Hematopoietic multipotent progenitor cell treated with erythropoietin and hydrocortisone succinate and interleukin-3 and kit ligand, for 6 days (in vitro differentiated cells): ENCODE measurements at regions not wholly inside any gene's neighbourhood (a gene's known extent, or its start where the extent isn't known, plus 50 kb on each side); places are given as distances from the start of the nearest gene placed in this dataset.

Experiments used
- DNase-seq: peaks from one replicate; pipeline ENCODE4 v3.0.0-alpha.2; 2015

- no peak for DNase-seq
Measured at GRCh38 chr6:170053966-170054661, 236.8 kb downstream of the DLL1 start.

DNA sequence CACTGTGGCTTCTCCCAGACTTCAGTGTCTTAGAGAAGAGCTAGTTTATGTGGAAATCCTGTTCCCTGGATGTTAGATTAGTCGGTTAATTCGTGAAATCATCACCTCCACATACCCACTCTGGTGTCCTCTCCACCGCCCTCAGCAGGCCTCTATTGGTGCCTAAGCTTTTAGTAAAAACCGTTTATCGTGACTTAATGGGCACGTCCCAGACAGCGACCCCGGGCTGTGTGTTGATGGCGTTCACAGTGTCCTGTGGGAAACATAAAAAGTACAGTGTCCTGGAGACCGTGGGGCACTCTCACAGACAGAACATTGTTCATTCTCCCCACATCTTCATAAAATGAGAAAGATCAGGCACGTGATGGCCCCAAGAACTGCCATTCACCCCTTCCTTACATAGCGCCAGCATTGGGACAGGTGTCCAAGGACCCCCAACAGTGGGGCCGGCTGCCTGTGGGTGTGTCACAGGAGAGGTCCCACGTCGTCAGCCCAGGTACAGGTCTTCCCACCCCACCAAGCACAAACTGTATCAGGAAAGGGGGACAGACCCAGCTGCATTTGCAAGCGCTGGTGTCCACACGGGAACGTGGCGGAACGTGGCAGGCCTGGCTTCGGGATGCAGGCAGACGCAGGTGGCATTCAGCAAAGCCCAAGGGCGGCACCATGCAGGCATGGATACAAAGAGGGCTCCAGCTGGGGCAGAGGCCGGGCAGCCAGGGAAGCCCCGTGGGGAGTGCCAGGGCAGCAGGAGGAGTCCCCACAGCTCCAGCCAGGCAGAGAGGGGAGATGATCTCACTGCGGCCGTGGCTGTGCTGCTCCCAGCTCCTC is 237.7 kb downstream of the DLL1 start:
- DNase-seq = no peak

DNA sequence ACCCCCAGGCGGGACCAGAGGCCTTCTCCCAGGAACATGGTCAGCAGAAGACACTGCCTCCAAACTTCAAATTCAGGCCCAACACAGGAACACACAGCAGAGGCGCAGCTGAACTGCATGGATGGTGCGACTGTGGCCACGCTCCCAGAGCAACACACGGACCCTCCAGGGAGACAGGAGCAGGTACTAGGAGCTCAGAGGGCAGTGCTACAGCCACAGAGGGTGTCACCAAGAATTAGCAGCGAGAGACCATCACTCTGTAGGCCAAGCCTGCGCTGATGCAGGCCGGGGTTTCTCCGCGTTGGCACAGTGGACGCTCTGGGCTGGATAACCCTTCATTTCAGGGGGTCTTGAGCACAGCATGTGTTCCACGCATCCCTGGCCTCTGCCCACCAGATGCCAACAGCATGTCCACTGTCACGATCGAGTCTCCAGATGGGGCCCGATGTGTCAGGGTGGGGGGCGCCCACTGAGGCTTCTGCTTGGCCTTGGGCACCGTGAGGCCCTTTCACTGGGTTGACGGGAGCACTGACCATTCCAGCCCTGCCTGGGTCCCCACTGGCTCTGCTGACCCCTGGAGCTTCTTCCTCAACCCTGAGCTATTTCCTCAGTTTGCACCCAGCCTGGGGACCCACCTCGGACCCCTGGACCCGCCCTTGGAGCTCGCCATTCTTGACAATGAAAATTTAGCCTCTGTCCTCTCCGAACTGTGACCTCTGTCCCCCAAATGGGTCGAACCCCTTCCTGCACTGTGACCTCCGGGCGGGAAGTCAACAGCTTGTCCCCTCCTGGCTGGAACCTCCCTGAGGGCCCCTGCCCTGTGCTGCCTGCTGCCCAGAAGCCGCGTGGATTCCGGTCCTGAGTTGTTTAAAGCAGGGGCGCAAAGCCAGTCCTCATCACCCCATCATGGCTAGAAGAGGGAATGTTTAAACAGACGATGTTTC is 239.4 kb downstream of the DLL1 start:
- no peak for DNase-seq

- DNase-seq = no peak
Measured at GRCh38 chr6:170050591-170051041, 240.3 kb downstream of the DLL1 start.

- no peak for DNase-seq
Measured at GRCh38 chr6:170049641-170050561, 241.0 kb downstream of the DLL1 start.

DNA sequence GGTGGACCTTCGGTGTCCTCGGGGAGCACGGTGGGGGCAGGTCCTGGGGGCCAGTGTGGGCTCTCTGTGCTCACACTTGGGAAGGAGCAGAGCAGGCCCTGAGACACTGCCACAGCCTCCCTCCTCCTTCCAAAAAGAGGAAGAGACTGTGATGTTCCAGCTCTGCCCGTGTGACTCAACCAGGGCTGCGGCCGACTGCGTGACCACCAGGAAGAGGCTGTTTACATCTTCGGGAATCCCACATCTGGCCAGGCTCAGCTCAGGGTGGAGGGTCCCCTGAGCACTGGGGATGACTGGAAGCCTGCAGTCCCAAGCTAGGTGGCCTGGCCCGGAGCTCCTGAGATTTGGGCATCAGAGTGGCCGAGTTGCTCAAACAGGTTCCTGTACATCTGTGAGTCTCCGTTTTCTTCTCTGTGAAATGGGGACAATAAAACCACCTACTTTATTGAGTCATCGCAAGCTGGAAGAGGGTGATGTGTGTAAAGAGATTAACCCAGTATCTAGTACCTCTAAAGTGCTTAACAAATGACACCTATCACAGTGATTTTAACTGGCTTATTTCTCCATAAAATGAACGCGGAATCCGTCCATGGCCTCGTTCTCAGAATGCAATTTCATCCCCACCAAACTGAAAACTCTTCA is 242.1 kb downstream of the DLL1 start:
- peak; percentile 27 for DNase-seq

- DNase-seq = no peak
Measured at GRCh38 chr6:170047823-170048222, 243.1 kb downstream of the DLL1 start.

- DNase-seq = no peak
Measured at GRCh38 chr6:170046791-170047626, 243.9 kb downstream of the DLL1 start.

DNA sequence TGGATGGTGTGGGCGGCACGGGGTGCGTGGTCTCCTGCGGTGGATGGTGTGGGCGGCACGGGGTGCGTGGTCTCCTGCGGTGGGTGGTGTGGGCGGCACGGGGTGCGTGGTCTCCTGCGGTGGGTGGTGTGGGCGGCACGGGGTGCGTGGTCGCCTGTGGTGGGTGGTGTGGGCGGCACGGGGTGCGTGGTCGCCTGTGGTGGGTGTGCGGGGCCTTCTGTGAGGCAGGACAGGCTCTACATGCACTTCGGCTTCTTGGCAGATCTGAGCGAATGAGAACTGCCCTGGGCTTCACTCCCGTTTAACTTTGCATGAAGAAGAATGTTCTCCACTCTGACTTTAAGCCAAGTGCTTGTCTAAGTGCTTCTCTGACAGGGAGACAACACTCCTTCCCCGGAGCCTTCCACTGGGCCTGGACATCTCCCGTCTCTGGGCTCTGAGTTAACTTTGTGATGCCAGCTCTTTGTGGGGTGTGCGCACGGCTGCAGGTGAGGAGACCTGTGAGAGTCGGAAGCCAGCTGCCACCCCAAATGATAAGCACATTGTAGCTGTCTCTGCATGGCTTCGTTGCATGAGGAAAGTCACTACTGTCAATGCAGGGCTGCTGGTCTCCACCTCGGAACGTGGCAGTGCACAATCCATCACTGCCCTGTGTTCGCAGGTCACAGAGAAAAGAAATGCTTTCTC is 244.8 kb downstream of the DLL1 start:
- no peak for DNase-seq

GRCh38 chr6:170045563-170045960 is 245.3 kb downstream of the DLL1 start:
- DNase-seq = no peak

DNA sequence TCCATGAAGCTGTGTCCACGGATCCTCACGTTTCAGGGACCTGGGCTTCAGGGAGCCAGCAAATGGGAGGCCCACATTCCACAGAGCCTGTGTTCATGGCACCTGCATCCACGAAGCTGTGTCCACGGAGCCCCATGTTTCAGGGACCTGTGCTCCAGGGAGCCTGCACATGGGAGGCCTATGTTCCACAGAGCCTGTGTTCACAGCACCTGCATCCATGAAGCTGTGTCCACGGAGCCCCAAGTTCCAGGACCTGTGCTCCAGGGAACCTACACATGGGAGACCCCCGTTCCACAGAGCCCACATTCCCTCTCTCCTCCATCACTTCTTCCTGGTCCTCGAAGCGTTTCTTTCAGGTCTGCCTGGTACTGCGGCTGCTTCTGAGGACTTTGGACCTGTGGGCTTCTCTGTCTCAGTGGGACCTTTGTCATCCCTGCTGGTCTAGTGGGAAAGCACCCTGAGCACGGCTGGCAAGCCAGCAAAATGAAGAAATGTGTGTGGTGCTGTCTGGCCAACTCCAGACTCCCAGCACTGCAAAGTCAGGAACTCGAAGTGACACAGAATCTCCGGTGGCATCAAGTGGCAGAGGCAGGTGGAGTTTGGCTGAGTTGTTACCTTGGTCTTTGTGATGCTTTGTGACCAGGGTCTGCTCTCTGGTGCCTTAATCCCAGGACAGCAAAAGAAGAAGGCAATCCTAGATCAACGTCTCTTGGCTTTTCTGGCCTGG is 245.9 kb downstream of the DLL1 start:
- no peak for DNase-seq

GRCh38 chr6:170043881-170044790 is 246.7 kb downstream of the DLL1 start:
- no peak for DNase-seq

DNA sequence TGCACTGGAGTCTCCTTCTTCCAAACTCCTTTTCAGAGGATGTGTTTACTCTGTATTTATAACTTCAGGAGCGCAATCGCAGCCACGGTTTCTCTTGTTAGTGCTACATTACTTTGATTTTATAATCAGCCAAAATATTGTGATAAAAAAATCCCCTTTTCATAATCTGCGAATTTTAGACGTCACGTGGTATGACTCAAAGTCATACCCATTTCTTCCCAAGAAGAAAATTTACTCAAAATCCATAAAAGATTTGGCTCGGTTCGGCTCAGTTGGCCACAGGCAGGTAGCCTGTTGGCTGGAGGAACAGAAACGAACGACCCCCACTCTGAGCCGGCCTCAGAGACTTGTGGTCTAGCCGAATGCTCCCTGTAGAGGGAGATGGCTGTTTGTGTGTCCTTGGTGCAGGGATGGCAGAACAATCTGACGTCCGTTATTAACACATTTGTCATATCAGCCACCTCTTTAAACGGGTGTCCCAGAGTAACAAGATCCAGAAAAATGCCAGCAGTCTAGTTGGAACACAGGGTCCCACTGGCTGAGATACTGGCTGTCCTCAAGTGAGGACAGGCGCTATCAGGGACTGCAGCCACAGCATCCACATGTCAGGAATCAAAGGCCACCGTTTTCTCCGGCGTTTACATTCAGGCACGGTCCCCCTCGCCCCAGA is 247.6 kb downstream of the DLL1 start:
- DNase-seq = no peak

GRCh38 chr6:170042596-170043118 is 248.2 kb downstream of the DLL1 start:
- no peak for DNase-seq

GRCh38 chr6:170042123-170042522 is 248.8 kb downstream of the DLL1 start:
- DNase-seq = no peak

DNA sequence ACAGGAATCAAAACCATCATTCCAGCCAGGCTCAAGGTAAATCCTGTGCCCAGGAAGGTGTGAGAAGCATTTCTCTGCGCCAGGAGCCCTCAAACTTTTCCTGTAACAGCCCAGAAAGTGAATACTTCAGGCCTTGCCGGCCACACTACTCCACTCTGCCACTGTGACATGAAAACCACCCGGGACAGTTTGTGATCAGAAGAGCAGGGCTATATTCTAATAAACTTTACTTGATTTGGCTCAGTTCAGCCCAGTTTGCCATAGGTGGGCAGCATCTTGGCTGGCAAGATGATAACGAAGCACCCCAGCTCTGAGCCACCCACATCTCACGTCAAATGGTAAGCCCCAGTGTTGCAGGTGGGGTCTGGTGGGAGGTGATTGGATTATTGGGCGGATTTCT is 249.4 kb downstream of the DLL1 start:
- no peak for DNase-seq

GRCh38 chr6:170040906-170041305 is 250.0 kb downstream of the DLL1 start:
- no peak for DNase-seq
